GM18870 (cell line): ENCODE measurements at regions not wholly inside any gene's neighbourhood (a gene's known extent, or its start where the extent isn't known, plus 50 kb on each side); places are given as distances from the start of the nearest gene placed in this dataset.
"Not testable (repeated sequence)": the region's sequence is repeated elsewhere in the genome, so short reads cannot be mapped to it uniquely, and the experiment has no call there.

Source experiments
- ATAC-seq: cut with Tn5 transposase; IDR thresholded peaks from one replicate; pipeline ENCODE4 v1.9.1; 2021; ENCODE audit warnings: moderate library complexity; ENCODE audit not compliant: unreplicated experiment

GRCh38 chr4:156128616-156129015, 174.9 kb upstream of the CTSO start:
- no peak for ATAC-seq

- no peak for ATAC-seq
These were observed 165.0 kb upstream of the CTSO start for GRCh38 chr4:156118507-156119220.

- no peak for ATAC-seq
These were observed 164.1 kb upstream of the CTSO start for GRCh38 chr4:156117743-156118142.

- no peak for ATAC-seq
These were observed 163.3 kb upstream of the CTSO start for GRCh38 chr4:156116991-156117390.

- ATAC-seq = no peak
These were observed 159.6 kb upstream of the CTSO start for GRCh38 chr4:156113138-156113765.

- ATAC-seq = no peak
These were observed 158.0 kb upstream of the CTSO start for GRCh38 chr4:156111686-156112085.

GRCh38 chr4:156109943-156110900, 156.6 kb upstream of the CTSO start:
- no peak for ATAC-seq

- not testable (repeated sequence) for ATAC-seq
These were observed 155.4 kb upstream of the CTSO start for GRCh38 chr4:156109087-156109486.

- ATAC-seq = no peak
These were observed 149.6 kb upstream of the CTSO start for GRCh38 chr4:156103311-156103710.

- no peak for ATAC-seq
These were observed 148.7 kb upstream of the CTSO start for GRCh38 chr4:156102411-156102810.

GRCh38 chr4:156101571-156101970, 147.9 kb upstream of the CTSO start:
- no peak for ATAC-seq

- ATAC-seq = no peak
These were observed 147.0 kb upstream of the CTSO start for GRCh38 chr4:156100651-156101050.

- no peak for ATAC-seq
These were observed 145.1 kb upstream of the CTSO start for GRCh38 chr4:156098805-156099204.

- ATAC-seq = no peak
These were observed 131.4 kb upstream of the CTSO start for GRCh38 chr4:156085100-156085499.

- no peak for ATAC-seq
These were observed 130.7 kb upstream of the CTSO start for GRCh38 chr4:156084373-156084772.

- no peak for ATAC-seq
These were observed 120.3 kb upstream of the CTSO start for GRCh38 chr4:156073976-156074375.

- no peak for ATAC-seq
These were observed 107.0 kb upstream of the CTSO start for GRCh38 chr4:156060661-156061060.

GRCh38 chr4:156053174-156053573, 99.5 kb upstream of the CTSO start:
- ATAC-seq = no peak

GRCh38 chr4:156052116-156052515, 98.5 kb upstream of the CTSO start:
- ATAC-seq = no peak

- ATAC-seq = no peak
These were observed 85.1 kb upstream of the CTSO start for GRCh38 chr4:156038772-156039171.

GRCh38 chr4:156036496-156036895, 82.8 kb upstream of the CTSO start:
- peak; percentile 85 for ATAC-seq

GRCh38 chr4:156029691-156030090, 76.0 kb upstream of the CTSO start:
- ATAC-seq = no peak
